SK-N-SH treated with all-trans-retinoic acid at 6 μM for 48 hours (cell line): ENCODE measurements at regions not wholly inside any gene's neighbourhood (a gene's known extent, or its start where the extent isn't known, plus 50 kb on each side); places are given as distances from the start of the nearest gene placed in this dataset.

Experiments used
- ATAC-seq: fragments of 200-7000 bp; cut with Tn5 transposase; 3 replicates; pipeline ENCODE4 v1.9.1; 2020; ENCODE audit warnings: mild to moderate bottlenecking, moderate library complexity
- CREB5 ChIP-seq: fragments of 250-450 bp; sonication (Bioruptor Pico); IDR thresholded peaks from 2 replicates; pipeline ENCODE4 v1.5.1; 2020; ENCODE audit warnings: low read depth, mild to moderate bottlenecking, moderate library complexity
- CSDC2 ChIP-seq: fragments of 250-450 bp; sonication (Bioruptor Pico); IDR thresholded peaks from 2 replicates; pipeline ENCODE4 v1.5.0; 2020; ENCODE audit warnings: mild to moderate bottlenecking, moderate library complexity
- GLIS3 ChIP-seq: fragments of 250-450 bp; sonication (Bioruptor Pico); IDR thresholded peaks from 2 replicates; pipeline ENCODE4 v1.5.0; 2020; ENCODE audit warnings: mild to moderate bottlenecking, moderate library complexity
- ISL1 ChIP-seq: fragments of 250-450 bp; sonication (Bioruptor Pico); IDR thresholded peaks from 2 replicates; pipeline ENCODE4 v2.1.2; 2022; ENCODE audit warnings: mild to moderate bottlenecking, moderate library complexity
- OSR1 ChIP-seq: fragments of 250-450 bp; sonication (Bioruptor Pico); IDR thresholded peaks from 2 replicates; pipeline ENCODE4 v1.8.0; 2022; ENCODE audit warnings: moderate library complexity, mild to moderate bottlenecking, inconsistent platforms
- PPARA ChIP-seq: fragments of 250-450 bp; sonication (Bioruptor Pico); IDR thresholded peaks from 2 replicates; pipeline ENCODE4 v1.5.0; 2020; ENCODE audit warnings: mild to moderate bottlenecking, borderline replicate concordance
- RARB ChIP-seq: fragments of 250-450 bp; sonication (Bioruptor Pico); IDR thresholded peaks from 2 replicates; pipeline ENCODE4 v1.8.0; 2021; ENCODE audit warnings: mild to moderate bottlenecking, moderate library complexity
- SNAI2 ChIP-seq: fragments of 250-450 bp; sonication (Bioruptor Pico); IDR thresholded peaks from 2 replicates; pipeline ENCODE4 v1.5.0; 2020; ENCODE audit warnings: mild to moderate bottlenecking, moderate library complexity
- TCF4 ChIP-seq: fragments of 250-450 bp; sonication (Bioruptor Pico); IDR thresholded peaks from 2 replicates; pipeline ENCODE4 v1.8.0; 2021; ENCODE audit warnings: mild to moderate bottlenecking, moderate library complexity, borderline replicate concordance
- TOX ChIP-seq: fragments of 250-450 bp; sonication (Bioruptor Pico); IDR thresholded peaks from 2 replicates; pipeline ENCODE4 v1.8.0; 2021; ENCODE audit warnings: mild to moderate bottlenecking, moderate library complexity, borderline replicate concordance
- ZFP3 ChIP-seq: fragments of 250-450 bp; sonication (Bioruptor Pico); IDR thresholded peaks from 2 replicates; pipeline ENCODE4 v1.5.0; 2020; ENCODE audit warnings: mild to moderate bottlenecking, moderate library complexity
- ZFP30 ChIP-seq: fragments of 450-650 bp; formaldehyde crosslinking; IDR thresholded peaks from 2 replicates; pipeline ENCODE4 v1.5.0; 2022; ENCODE audit warnings: mild to moderate bottlenecking, moderate library complexity
- ZNF565 ChIP-seq: fragments of 450-650 bp; formaldehyde crosslinking; conservative IDR thresholded peaks from 2 replicates; pipeline ENCODE4 v1.5.0; 2020; ENCODE audit warnings: low read depth, mild to moderate bottlenecking, moderate library complexity
- ZNF70 ChIP-seq: fragments of 450-650 bp; formaldehyde crosslinking; IDR thresholded peaks from 2 replicates; pipeline ENCODE4 v1.5.0; 2020; ENCODE audit warnings: mild to moderate bottlenecking, moderate library complexity
- ZNF8 ChIP-seq: fragments of 450-650 bp; formaldehyde crosslinking; IDR thresholded peaks from 2 replicates; pipeline ENCODE4 v1.5.0; 2020; ENCODE audit warnings: mild to moderate bottlenecking, moderate library complexity
- TF ChIP-seq, protein P1 (sequence below): fragments of 250-450 bp; sonication (Bioruptor Pico); IDR thresholded peaks from 2 replicates; pipeline ENCODE4 v1.5.0; 2020; ENCODE audit warnings: mild to moderate bottlenecking, moderate library complexity
- TF ChIP-seq, protein P2 (sequence below): fragments of 250-450 bp; sonication (Bioruptor Pico); IDR thresholded peaks from 2 replicates; pipeline ENCODE4 v1.8.0; 2020; ENCODE audit warnings: mild to moderate bottlenecking, moderate library complexity, borderline replicate concordance
- TF ChIP-seq, protein P3 (sequence below): fragments of 250-450 bp; sonication (Bioruptor Pico); IDR thresholded peaks from 2 replicates; pipeline ENCODE4 v1.5.1; 2021; ENCODE audit warnings: mild to moderate bottlenecking, moderate library complexity

DNA sequence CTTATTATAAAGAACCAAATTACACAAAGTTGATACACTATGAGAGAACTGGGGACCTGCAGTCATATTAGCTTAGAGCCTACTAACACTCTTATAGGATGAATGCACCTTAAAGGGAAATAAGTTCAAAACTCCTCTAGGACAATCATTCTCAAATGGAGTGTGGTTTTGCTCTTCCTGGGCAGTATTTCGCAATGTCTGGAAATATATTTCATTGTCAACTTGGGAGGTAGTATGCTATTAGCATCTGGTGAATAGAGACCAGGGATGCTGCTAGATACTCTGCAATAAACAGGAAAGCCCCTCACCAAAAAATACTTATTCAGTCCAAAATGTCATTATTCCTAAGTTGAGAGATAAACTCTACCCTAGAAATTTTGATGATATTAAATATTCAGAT lies 451.4 kb upstream of the ARPP21 start:
- no peak for ATAC-seq
- TF ChIP-seq SNAI2 (CRISPR knock-in tag) (no peak), CREB5 (CRISPR knock-in tag) (no peak), OSR1 (CRISPR knock-in tag) (no peak), TOX (CRISPR knock-in tag) (no peak), GLIS3 (CRISPR knock-in tag) (no peak), ZNF8 (CRISPR knock-in tag) (no peak), ISL1 (CRISPR knock-in tag) (no peak), ZNF565 (CRISPR knock-in tag) (no peak), CSDC2 (no peak), PPARA (CRISPR knock-in tag) (no peak)
- TF ChIP-seq, protein P1, sequence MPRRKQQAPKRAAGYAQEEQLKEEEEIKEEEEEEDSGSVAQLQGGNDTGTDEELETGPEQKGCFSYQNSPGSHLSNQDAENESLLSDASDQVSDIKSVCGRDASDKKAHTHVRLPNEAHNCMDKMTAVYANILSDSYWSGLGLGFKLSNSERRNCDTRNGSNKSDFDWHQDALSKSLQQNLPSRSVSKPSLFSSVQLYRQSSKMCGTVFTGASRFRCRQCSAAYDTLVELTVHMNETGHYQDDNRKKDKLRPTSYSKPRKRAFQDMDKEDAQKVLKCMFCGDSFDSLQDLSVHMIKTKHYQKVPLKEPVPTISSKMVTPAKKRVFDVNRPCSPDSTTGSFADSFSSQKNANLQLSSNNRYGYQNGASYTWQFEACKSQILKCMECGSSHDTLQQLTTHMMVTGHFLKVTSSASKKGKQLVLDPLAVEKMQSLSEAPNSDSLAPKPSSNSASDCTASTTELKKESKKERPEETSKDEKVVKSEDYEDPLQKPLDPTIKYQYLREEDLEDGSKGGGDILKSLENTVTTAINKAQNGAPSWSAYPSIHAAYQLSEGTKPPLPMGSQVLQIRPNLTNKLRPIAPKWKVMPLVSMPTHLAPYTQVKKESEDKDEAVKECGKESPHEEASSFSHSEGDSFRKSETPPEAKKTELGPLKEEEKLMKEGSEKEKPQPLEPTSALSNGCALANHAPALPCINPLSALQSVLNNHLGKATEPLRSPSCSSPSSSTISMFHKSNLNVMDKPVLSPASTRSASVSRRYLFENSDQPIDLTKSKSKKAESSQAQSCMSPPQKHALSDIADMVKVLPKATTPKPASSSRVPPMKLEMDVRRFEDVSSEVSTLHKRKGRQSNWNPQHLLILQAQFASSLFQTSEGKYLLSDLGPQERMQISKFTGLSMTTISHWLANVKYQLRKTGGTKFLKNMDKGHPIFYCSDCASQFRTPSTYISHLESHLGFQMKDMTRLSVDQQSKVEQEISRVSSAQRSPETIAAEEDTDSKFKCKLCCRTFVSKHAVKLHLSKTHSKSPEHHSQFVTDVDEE (CRISPR knock-in tag), result no peak
- TF ChIP-seq, protein P2, sequence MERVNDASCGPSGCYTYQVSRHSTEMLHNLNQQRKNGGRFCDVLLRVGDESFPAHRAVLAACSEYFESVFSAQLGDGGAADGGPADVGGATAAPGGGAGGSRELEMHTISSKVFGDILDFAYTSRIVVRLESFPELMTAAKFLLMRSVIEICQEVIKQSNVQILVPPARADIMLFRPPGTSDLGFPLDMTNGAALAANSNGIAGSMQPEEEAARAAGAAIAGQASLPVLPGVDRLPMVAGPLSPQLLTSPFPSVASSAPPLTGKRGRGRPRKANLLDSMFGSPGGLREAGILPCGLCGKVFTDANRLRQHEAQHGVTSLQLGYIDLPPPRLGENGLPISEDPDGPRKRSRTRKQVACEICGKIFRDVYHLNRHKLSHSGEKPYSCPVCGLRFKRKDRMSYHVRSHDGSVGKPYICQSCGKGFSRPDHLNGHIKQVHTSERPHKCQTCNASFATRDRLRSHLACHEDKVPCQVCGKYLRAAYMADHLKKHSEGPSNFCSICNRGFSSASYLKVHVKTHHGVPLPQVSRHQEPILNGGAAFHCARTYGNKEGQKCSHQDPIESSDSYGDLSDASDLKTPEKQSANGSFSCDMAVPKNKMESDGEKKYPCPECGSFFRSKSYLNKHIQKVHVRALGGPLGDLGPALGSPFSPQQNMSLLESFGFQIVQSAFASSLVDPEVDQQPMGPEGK (CRISPR knock-in tag), result no peak
- TF ChIP-seq, protein P3, sequence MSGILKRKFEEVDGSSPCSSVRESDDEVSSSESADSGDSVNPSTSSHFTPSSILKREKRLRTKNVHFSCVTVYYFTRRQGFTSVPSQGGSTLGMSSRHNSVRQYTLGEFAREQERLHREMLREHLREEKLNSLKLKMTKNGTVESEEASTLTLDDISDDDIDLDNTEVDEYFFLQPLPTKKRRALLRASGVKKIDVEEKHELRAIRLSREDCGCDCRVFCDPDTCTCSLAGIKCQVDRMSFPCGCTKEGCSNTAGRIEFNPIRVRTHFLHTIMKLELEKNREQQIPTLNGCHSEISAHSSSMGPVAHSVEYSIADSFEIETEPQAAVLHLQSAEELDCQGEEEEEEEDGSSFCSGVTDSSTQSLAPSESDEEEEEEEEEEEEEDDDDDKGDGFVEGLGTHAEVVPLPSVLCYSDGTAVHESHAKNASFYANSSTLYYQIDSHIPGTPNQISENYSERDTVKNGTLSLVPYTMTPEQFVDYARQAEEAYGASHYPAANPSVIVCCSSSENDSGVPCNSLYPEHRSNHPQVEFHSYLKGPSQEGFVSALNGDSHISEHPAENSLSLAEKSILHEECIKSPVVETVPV (CRISPR knock-in tag), result no peak

GRCh38 chr3:35194666-35195065 lies 444.7 kb upstream of the ARPP21 start:
- TF ChIP-seq SNAI2 (CRISPR knock-in tag), result no peak
- TF ChIP-seq, protein P2 (CRISPR knock-in tag), result no peak
- TF ChIP-seq, protein P3 (CRISPR knock-in tag), result no peak
- TF ChIP-seq ZNF70, result no peak
- no peak for TF ChIP-seq TOX (CRISPR knock-in tag)
- no peak for TF ChIP-seq ZFP3 (CRISPR knock-in tag)
- no peak for TF ChIP-seq PPARA (CRISPR knock-in tag)
- no peak for TF ChIP-seq OSR1 (CRISPR knock-in tag)
- TF ChIP-seq ISL1 (CRISPR knock-in tag), result no peak
- TF ChIP-seq ZNF565 (CRISPR knock-in tag), result no peak
- TF ChIP-seq ZFP30 (CRISPR knock-in tag), result no peak
- no peak for TF ChIP-seq TCF4
- TF ChIP-seq CREB5 (CRISPR knock-in tag), result no peak
- TF ChIP-seq RARB (CRISPR knock-in tag), result no peak
- no peak for ATAC-seq
